Astrocyte (in vitro differentiated cells and primary cell): ENCODE measurements at regions not wholly inside any gene's neighbourhood (a gene's known extent, or its start where the extent isn't known, plus 50 kb on each side); places are given as distances from the start of the nearest gene placed in this dataset.

Source experiments
- DNase-seq: peaks from one replicate; pipeline ENCODE4 v3.0.0-alpha.2; 2010; ENCODE audit warnings: low read depth
- FAIRE-seq: peaks from 2 replicates; lab custom pipeline; 2011; peaks lifted over from hg19 to GRCh38; lab: Jason Lieb, UNC
- H2AFZ ChIP-seq: 2 replicates; pipeline ENCODE4 v1.6.0; 2012; ENCODE audit warnings: low read depth, low read length, inconsistent platforms
- H3K27ac ChIP-seq: 2 replicates; pipeline ENCODE4 v1.5.1; 2011; ENCODE audit warnings: low read depth, low read length, inconsistent platforms
- H3K27me3 ChIP-seq: 2 replicates; pipeline ENCODE4 v1.6.0; 2011; ENCODE audit warnings: low read length, inconsistent platforms; ENCODE audit not compliant: insufficient read depth
- H3K36me3 ChIP-seq: 2 replicates; pipeline ENCODE4 v1.5.1; 2011; ENCODE audit warnings: low read length, inconsistent platforms; ENCODE audit not compliant: insufficient read depth
- H3K4me1 ChIP-seq: 2 replicates; pipeline ENCODE4 v1.5.1; 2011; ENCODE audit warnings: low read length, inconsistent platforms; ENCODE audit not compliant: insufficient read depth
- H3K4me2 ChIP-seq: 2 replicates; pipeline ENCODE4 v1.6.0; 2012; ENCODE audit warnings: low read length, inconsistent platforms
- H3K4me3 ChIP-seq: 2 replicates; pipeline ENCODE4 v1.5.1; 2011; ENCODE audit warnings: low read depth, mild to moderate bottlenecking, low read length, inconsistent platforms; ENCODE audit not compliant: insufficient read depth
- H3K79me2 ChIP-seq: 2 replicates; pipeline ENCODE4 v1.6.0; 2012; ENCODE audit warnings: mild to moderate bottlenecking, low read length, inconsistent platforms; ENCODE audit not compliant: insufficient read depth
- H3K9ac ChIP-seq: 2 replicates; pipeline ENCODE4 v1.6.0; 2012; ENCODE audit warnings: mild to moderate bottlenecking, low read length, inconsistent platforms
- H3K9me3 ChIP-seq: 2 replicates; pipeline ENCODE4 v1.5.1; 2012; ENCODE audit warnings: low read depth, mild to moderate bottlenecking, low read length, inconsistent platforms; ENCODE audit not compliant: insufficient read depth
- H4K20me1 ChIP-seq: 2 replicates; pipeline ENCODE4 v1.6.0; 2012; ENCODE audit warnings: low read length, inconsistent platforms; ENCODE audit not compliant: insufficient read depth
- H3K27ac Mint-ChIP-seq: one replicate; pipeline ENCODE4 v1.8.0; 2021; ENCODE audit warnings: mild to moderate bottlenecking, mixed read lengths; ENCODE audit not compliant: unreplicated experiment
- H3K27me3 Mint-ChIP-seq: one replicate; pipeline ENCODE4 v1.8.0; 2021; ENCODE audit warnings: low read depth, mixed read lengths; ENCODE audit not compliant: unreplicated experiment
- H3K36me3 Mint-ChIP-seq: one replicate; pipeline ENCODE4 v1.8.0; 2021; ENCODE audit warnings: low read depth, mixed read lengths; ENCODE audit not compliant: unreplicated experiment
- H3K4me1 Mint-ChIP-seq: one replicate; pipeline ENCODE4 v1.8.0; 2021; ENCODE audit warnings: low read depth, mixed read lengths; ENCODE audit not compliant: unreplicated experiment
- H3K4me3 Mint-ChIP-seq: one replicate; pipeline ENCODE4 v1.8.0; 2021; ENCODE audit warnings: mild to moderate bottlenecking, moderate library complexity, mixed read lengths; ENCODE audit not compliant: unreplicated experiment
- H3K9me3 Mint-ChIP-seq: one replicate; pipeline ENCODE4 v1.8.0; 2021; ENCODE audit warnings: mild to moderate bottlenecking, mixed read lengths; ENCODE audit not compliant: unreplicated experiment
- EZH2 ChIP-seq: IDR thresholded peaks from 2 replicates; pipeline ENCODE4 v1.6.1; 2012; ENCODE audit warnings: mild to moderate bottlenecking, low read length, inconsistent platforms; ENCODE audit not compliant: insufficient read depth
- TF ChIP-seq, protein P1 (sequence below): IDR thresholded peaks from 2 replicates; pipeline ENCODE4 v1.5.1; 2011; ENCODE audit warnings: low read depth, mild to moderate bottlenecking, inconsistent platforms, low read length, moderate library complexity; ENCODE audit not compliant: insufficient read depth

DNA sequence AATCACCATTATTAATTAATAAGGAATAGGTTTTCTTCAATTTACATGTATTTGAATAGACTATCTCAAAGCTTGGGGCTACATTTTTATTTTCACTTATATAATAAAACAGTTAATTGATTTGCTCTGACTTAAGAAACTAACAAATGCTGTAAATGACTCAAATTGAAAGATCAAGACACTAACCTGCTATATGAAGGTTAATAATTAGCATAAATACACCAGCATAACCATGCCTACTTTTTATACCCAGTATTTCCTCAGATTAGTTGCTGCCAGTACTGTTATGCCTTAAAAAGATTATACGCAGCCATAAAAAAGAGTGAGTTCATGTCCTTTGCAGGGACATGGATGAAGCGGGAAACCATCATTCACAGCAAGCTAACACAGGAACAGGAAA is 1545.1 kb downstream of the AMY1C start:
- H3K4me2 ChIP-seq, result no peak overlapping the region
- no peak overlapping the region for H3K27ac ChIP-seq
- no peak for FAIRE-seq
- Mint-ChIP-seq H3K36me3 (no peaks in the 10 kb centered on the region), H3K27me3 (no peaks in the 10 kb centered on the region), H3K27ac (no peak overlapping the region), H3K4me1 (no peaks in the 10 kb centered on the region), H3K9me3 (peaks cover 5% of the 10 kb centered on the region), H3K4me3 (no peak overlapping the region)
- H3K4me1 ChIP-seq, result no peaks in the 10 kb centered on the region
- no peaks in the 10 kb centered on the region for H3K36me3 ChIP-seq
- H4K20me1 ChIP-seq, result no peaks in the 10 kb centered on the region
- TF ChIP-seq, protein P1, sequence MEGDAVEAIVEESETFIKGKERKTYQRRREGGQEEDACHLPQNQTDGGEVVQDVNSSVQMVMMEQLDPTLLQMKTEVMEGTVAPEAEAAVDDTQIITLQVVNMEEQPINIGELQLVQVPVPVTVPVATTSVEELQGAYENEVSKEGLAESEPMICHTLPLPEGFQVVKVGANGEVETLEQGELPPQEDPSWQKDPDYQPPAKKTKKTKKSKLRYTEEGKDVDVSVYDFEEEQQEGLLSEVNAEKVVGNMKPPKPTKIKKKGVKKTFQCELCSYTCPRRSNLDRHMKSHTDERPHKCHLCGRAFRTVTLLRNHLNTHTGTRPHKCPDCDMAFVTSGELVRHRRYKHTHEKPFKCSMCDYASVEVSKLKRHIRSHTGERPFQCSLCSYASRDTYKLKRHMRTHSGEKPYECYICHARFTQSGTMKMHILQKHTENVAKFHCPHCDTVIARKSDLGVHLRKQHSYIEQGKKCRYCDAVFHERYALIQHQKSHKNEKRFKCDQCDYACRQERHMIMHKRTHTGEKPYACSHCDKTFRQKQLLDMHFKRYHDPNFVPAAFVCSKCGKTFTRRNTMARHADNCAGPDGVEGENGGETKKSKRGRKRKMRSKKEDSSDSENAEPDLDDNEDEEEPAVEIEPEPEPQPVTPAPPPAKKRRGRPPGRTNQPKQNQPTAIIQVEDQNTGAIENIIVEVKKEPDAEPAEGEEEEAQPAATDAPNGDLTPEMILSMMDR, result no peak
- TF ChIP-seq EZH2, result no peak
- no peak overlapping the region for H3K9ac ChIP-seq
- H2AFZ ChIP-seq, result no peak overlapping the region
- H3K9me3 ChIP-seq, result no peaks in the 10 kb centered on the region
- no peaks in the 10 kb centered on the region for H3K79me2 ChIP-seq
- no peaks in the 10 kb centered on the region for H3K27me3 ChIP-seq
- H3K4me3 ChIP-seq, result no peak overlapping the region
- DNase-seq, result no peak

DNA sequence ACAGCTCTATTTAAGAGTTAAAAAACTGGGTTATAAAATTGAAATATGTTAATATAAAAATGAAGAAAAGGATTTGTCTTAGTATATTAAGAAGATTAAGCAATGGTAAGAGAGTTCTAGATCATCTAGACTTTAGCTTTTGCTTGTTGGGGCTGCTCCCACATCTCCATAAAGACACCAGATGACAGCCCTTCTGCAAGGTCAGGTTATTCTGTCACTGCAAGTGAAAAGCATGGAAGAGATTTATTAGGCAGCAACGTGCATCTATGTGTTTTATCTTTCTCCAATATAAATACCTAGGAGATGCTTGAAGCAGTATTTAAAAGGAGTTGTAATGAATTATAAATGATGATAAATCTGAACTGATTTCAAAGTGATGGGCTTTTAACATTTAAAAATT is 1560.4 kb downstream of the AMY1C start:
- Histone ChIP-seq H3K9ac (no peak overlapping the region), H4K20me1 (no peaks in the 10 kb centered on the region), H3K27ac (no peak overlapping the region), H3K9me3 (no peaks in the 10 kb centered on the region), H3K4me2 (no peak overlapping the region), H3K79me2 (no peaks in the 10 kb centered on the region), H3K4me1 (no peaks in the 10 kb centered on the region), H3K36me3 (no peaks in the 10 kb centered on the region), H2AFZ (no peak overlapping the region), H3K27me3 (no peaks in the 10 kb centered on the region), H3K4me3 (no peak overlapping the region)
- no peaks in the 10 kb centered on the region for H3K27me3 Mint-ChIP-seq
- no peaks in the 10 kb centered on the region for H3K36me3 Mint-ChIP-seq
- peaks cover 3% of the 10 kb centered on the region for H3K9me3 Mint-ChIP-seq
- no peaks in the 10 kb centered on the region for H3K4me1 Mint-ChIP-seq
- H3K4me3 Mint-ChIP-seq, result no peak overlapping the region
- no peak for DNase-seq
- FAIRE-seq, result no peak
- TF ChIP-seq EZH2, result no peak
- TF ChIP-seq, protein P1, result no peak
- no peak overlapping the region for H3K27ac Mint-ChIP-seq

DNA sequence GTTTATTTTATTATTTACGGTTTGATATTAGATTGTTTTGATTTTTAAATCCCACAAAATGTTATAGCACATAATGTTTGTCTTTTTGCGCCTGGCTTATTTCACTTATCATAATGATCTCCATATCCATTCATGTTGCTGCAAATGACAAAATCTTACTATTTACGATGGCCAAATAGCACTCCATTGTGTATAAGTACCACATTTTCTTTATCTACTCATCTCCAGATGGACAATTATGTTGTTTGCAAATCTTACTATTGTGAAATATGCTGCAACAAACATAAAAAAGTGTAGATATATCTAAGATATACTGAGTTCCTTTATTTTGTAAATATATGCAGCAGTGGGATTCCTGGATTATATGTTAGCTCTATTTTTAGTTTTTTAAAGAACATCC is 1568.3 kb downstream of the AMY1C start:
- TF ChIP-seq, protein P1, result no peak
- TF ChIP-seq EZH2, result no peak
- no peak overlapping the region for H2AFZ ChIP-seq

More for the DNA sequence above, 1568.3 kb downstream of the AMY1C start:
- no peak overlapping the region for H3K27ac Mint-ChIP-seq
- Histone ChIP-seq H3K27me3 (no peaks in the 10 kb centered on the region), H3K36me3 (no peaks in the 10 kb centered on the region), H3K79me2 (no peaks in the 10 kb centered on the region), H3K4me2 (no peak overlapping the region), H3K4me1 (no peaks in the 10 kb centered on the region), H4K20me1 (no peaks in the 10 kb centered on the region), H3K27ac (no peak overlapping the region), H3K4me3 (no peak overlapping the region), H3K9me3 (no peaks in the 10 kb centered on the region), H3K9ac (no peak overlapping the region)
- H3K4me1 Mint-ChIP-seq, result no peaks in the 10 kb centered on the region
- no peaks in the 10 kb centered on the region for H3K36me3 Mint-ChIP-seq
- DNase-seq (no peak), FAIRE-seq (no peak)
- H3K4me3 Mint-ChIP-seq, result no peak overlapping the region
- no peaks in the 10 kb centered on the region for H3K27me3 Mint-ChIP-seq
- H3K9me3 Mint-ChIP-seq, result no peaks in the 10 kb centered on the region
